Neural cell (in vitro differentiated cells): ENCODE measurements at regions not wholly inside any gene's neighbourhood (a gene's known extent, or its start where the extent isn't known, plus 50 kb on each side); places are given as distances from the start of the nearest gene placed in this dataset.

Source experiments
- H2AFZ ChIP-seq: fragments of 200-600, 300-800 bp; sonication (generic), shearing (Covaris generic); 2 replicates; pipeline ENCODE4 v1.6.0; 2014; ENCODE audit warnings: low read depth, mild to moderate bottlenecking, antibody characterized with exemption, low read length, moderate library complexity
- H3F3A ChIP-seq: fragments of 200-600 bp; shearing (Covaris generic); 2 replicates; pipeline ENCODE4 v1.6.1; 2016; ENCODE audit warnings: mild to moderate bottlenecking, moderate library complexity, mixed read lengths, antibody characterized with exemption, low read length; ENCODE audit not compliant: insufficient read depth, poor library complexity, severe bottlenecking
- H3K27ac ChIP-seq: fragments of 200-600, 300-800 bp; sonication (generic), shearing (Covaris generic); 2 replicates; pipeline ENCODE4 v1.5.1; 2014; ENCODE audit warnings: mild to moderate bottlenecking, low read length, moderate library complexity
- H3K27me3 ChIP-seq: fragments of 300-800, 200-600 bp; sonication (generic), shearing (Covaris generic); 2 replicates; pipeline ENCODE4 v1.6.0; 2014; ENCODE audit warnings: mild to moderate bottlenecking, low read depth, low read length, moderate library complexity; ENCODE audit not compliant: insufficient read depth
- H3K36me3 ChIP-seq: fragments of 300-800, 200-600 bp; sonication (generic), shearing (Covaris generic); 2 replicates; pipeline ENCODE4 v1.5.1; 2014; ENCODE audit warnings: mild to moderate bottlenecking, antibody characterized with exemption, low read length, moderate library complexity; ENCODE audit not compliant: insufficient read depth
- H3K4me2 ChIP-seq: fragments of 300-800, 200-600 bp; sonication (generic), shearing (Covaris generic); 2 replicates; pipeline ENCODE4 v1.6.0; 2014; ENCODE audit warnings: mild to moderate bottlenecking, low read length
- H3K4me3 ChIP-seq: fragments of 300-800, 200-600 bp; sonication (generic), shearing (Covaris generic); 2 replicates; pipeline ENCODE4 v1.5.1; 2014; ENCODE audit warnings: mild to moderate bottlenecking, low read length, moderate library complexity
- H3K79me2 ChIP-seq: fragments of 200-600 bp; shearing (Covaris generic); replicated peaks from 2 replicates; pipeline ENCODE4 v1.6.0; 2014; ENCODE audit warnings: mild to moderate bottlenecking, low read length, moderate library complexity; ENCODE audit not compliant: insufficient read depth
- H3K9ac ChIP-seq: fragments of 300-800, 200-600 bp; sonication (generic), shearing (Covaris generic); 2 replicates; pipeline ENCODE4 v1.6.1; 2016; ENCODE audit warnings: mild to moderate bottlenecking, low read length, mixed read lengths
- H3K9me2 ChIP-seq: fragments of 200-600 bp; shearing (Covaris generic); 2 replicates; pipeline ENCODE4 v1.6.1; 2016; ENCODE audit warnings: mild to moderate bottlenecking, low read length, mixed read lengths; ENCODE audit not compliant: insufficient read depth
- H3K9me3 ChIP-seq: fragments of 200-600, 300-800 bp; sonication (generic), shearing (Covaris generic); 2 replicates; pipeline ENCODE4 v1.6.1; 2016; ENCODE audit warnings: mild to moderate bottlenecking, mixed run types, low read length, moderate library complexity, mixed read lengths
- H4K20me1 ChIP-seq: fragments of 200-600 bp; shearing (Covaris generic); 2 replicates; pipeline ENCODE4 v1.6.1; 2016; ENCODE audit warnings: mild to moderate bottlenecking, mixed run types; ENCODE audit not compliant: insufficient read depth
- CTCF ChIP-seq: fragments of 450-650 bp; IDR thresholded peaks from 2 replicates; pipeline ENCODE4 v1.5.1; 2014; ENCODE audit warnings: antibody characterized with exemption, mild to moderate bottlenecking, moderate library complexity; ENCODE audit not compliant: poor library complexity, severe bottlenecking
- EP300 ChIP-seq: fragments of 450-650 bp; conservative IDR thresholded peaks from 2 replicates; pipeline ENCODE4 v1.6.1; 2014; ENCODE audit warnings: antibody characterized with exemption, mild to moderate bottlenecking, moderate library complexity; ENCODE audit not compliant: poor library complexity, severe bottlenecking
- EZH2 ChIP-seq: fragments of 200-600, 300-800 bp; shearing (Covaris generic), sonication (generic); IDR thresholded peaks from 2 replicates; pipeline ENCODE4 v1.6.1; 2014; ENCODE audit warnings: antibody characterized with exemption, low read length, borderline replicate concordance, mild to moderate bottlenecking; ENCODE audit not compliant: insufficient read depth, poor library complexity, severe bottlenecking
- MXI1 ChIP-seq: fragments of 450-650 bp; conservative IDR thresholded peaks from 2 replicates; pipeline ENCODE4 v1.6.1; 2014; ENCODE audit warnings: antibody characterized with exemption, mild to moderate bottlenecking; ENCODE audit not compliant: poor library complexity, severe bottlenecking
- POLR2AphosphoS5 ChIP-seq: IDR thresholded peaks from 2 replicates; pipeline ENCODE4 v1.6.1; 2012
- RAD21 ChIP-seq: fragments of 450-650 bp; conservative IDR thresholded peaks from 2 replicates; pipeline ENCODE4 v1.6.1; 2014; ENCODE audit warnings: antibody characterized with exemption, mild to moderate bottlenecking, moderate library complexity
- SMC3 ChIP-seq: fragments of 450-650 bp; conservative IDR thresholded peaks from 2 replicates; pipeline ENCODE4 v1.6.1; 2014; ENCODE audit warnings: antibody characterized with exemption, mild to moderate bottlenecking, moderate library complexity; ENCODE audit not compliant: poor library complexity
- TAF1 ChIP-seq: IDR thresholded peaks from 2 replicates; pipeline ENCODE4 v1.6.1; 2012; ENCODE audit warnings: low read depth
- TF ChIP-seq, protein P1 (sequence below): IDR thresholded peaks from 2 replicates; pipeline ENCODE4 v1.6.1; 2012; ENCODE audit warnings: borderline replicate concordance

GRCh38 chr22:49066619-49067018 is 761.1 kb downstream of the BRD1 start (continued):
- TF ChIP-seq, protein P1, sequence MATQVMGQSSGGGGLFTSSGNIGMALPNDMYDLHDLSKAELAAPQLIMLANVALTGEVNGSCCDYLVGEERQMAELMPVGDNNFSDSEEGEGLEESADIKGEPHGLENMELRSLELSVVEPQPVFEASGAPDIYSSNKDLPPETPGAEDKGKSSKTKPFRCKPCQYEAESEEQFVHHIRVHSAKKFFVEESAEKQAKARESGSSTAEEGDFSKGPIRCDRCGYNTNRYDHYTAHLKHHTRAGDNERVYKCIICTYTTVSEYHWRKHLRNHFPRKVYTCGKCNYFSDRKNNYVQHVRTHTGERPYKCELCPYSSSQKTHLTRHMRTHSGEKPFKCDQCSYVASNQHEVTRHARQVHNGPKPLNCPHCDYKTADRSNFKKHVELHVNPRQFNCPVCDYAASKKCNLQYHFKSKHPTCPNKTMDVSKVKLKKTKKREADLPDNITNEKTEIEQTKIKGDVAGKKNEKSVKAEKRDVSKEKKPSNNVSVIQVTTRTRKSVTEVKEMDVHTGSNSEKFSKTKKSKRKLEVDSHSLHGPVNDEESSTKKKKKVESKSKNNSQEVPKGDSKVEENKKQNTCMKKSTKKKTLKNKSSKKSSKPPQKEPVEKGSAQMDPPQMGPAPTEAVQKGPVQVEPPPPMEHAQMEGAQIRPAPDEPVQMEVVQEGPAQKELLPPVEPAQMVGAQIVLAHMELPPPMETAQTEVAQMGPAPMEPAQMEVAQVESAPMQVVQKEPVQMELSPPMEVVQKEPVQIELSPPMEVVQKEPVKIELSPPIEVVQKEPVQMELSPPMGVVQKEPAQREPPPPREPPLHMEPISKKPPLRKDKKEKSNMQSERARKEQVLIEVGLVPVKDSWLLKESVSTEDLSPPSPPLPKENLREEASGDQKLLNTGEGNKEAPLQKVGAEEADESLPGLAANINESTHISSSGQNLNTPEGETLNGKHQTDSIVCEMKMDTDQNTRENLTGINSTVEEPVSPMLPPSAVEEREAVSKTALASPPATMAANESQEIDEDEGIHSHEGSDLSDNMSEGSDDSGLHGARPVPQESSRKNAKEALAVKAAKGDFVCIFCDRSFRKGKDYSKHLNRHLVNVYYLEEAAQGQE = no peak

DNA sequence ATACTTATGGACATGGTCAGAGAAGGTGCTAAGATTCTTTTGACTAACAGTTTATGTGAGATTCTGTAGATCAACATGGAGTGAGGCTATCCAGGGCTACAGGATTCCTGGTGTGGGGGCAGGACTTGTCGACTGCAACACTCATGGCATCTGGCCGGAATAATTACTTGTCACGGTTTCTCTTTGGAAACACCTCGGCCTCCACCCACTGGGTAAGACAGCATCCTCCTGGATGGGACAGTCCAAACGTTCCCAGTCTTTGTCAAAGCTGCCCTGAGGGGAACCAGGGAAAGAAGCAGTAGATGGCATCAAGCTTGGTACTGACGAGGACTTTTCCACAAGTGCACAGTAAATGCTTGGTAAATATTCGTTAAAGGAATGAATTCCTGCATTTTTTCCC is 762.8 kb downstream of the BRD1 start:
- no peaks in the 10 kb centered on the region for H3K9me2 ChIP-seq
- H3K4me2 ChIP-seq = no peak overlapping the region
- H2AFZ ChIP-seq = no peak overlapping the region
- H3K4me3 ChIP-seq = no peak overlapping the region
- H3K9me3 ChIP-seq = no peaks in the 10 kb centered on the region
- no peak for TF ChIP-seq SMC3
- TF ChIP-seq TAF1 = no peak
- TF ChIP-seq POLR2AphosphoS5 = no peak
- no peak for TF ChIP-seq CTCF
- no peak for TF ChIP-seq RAD21
- TF ChIP-seq MXI1 = no peak
- TF ChIP-seq, protein P1 = no peak
- TF ChIP-seq EP300 = no peak
- TF ChIP-seq EZH2 = no peak
- no peaks in the 10 kb centered on the region for H3F3A ChIP-seq
- H3K79me2 ChIP-seq = no peaks in the 10 kb centered on the region
- no peak overlapping the region for H3K27ac ChIP-seq
- no peak overlapping the region for H3K9ac ChIP-seq
- no peaks in the 10 kb centered on the region for H3K36me3 ChIP-seq
- H4K20me1 ChIP-seq = no peaks in the 10 kb centered on the region
- H3K27me3 ChIP-seq = no peaks in the 10 kb centered on the region
